Dermis blood vessel endothelial cell (primary cell): ENCODE measurements at regions not wholly inside any gene's neighbourhood (a gene's known extent, or its start where the extent isn't known, plus 50 kb on each side); places are given as distances from the start of the nearest gene placed in this dataset.
"Not testable (repeated sequence)": the region's sequence is repeated elsewhere in the genome, so short reads cannot be mapped to it uniquely, and the experiment has no call there.

Experiments used
- DNase-seq: peaks from one replicate; pipeline ENCODE4 v3.0.0; 2010

DNA sequence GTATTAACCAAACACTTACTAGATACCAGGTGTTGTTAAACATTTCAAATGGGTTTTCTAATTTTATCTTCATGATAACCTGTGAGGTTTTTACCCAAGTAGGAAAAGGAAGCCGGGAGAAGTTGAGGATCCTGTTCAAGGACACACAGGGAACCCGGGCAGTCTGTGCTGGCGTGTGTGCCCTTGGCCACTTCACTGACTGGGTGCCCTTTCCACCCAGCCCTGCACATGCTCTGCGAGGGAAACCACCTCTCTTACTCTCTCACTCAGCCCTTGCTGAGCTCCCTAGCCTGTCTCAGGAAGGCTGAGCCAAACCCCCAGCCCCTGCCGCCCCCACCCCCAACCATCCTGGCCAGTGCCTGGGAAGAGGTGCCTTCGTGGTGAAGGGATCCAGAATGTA is 51.8 kb downstream of the TEX44 start:
- no peak for DNase-seq

DNA sequence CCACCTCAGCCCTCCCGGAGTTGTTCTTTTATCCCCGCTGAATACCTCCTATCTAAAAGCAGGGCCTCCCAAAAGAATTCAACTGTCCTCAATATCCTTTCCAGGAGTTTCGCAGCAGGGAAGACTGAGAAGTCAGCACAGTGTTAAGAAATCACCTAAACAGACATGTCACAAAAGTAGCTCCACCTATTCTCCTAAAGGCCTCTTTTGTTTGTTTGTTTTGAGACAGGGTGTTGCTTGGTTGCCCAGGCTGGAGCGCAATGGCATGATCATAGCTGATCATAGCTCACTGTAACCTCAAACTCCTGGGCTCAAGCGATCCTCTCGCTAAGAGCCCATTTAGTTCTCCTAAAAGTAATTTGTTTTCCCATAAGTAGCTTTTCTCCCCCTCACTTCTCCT is 53.8 kb downstream of the TEX44 start:
- DNase-seq: no peak

DNA sequence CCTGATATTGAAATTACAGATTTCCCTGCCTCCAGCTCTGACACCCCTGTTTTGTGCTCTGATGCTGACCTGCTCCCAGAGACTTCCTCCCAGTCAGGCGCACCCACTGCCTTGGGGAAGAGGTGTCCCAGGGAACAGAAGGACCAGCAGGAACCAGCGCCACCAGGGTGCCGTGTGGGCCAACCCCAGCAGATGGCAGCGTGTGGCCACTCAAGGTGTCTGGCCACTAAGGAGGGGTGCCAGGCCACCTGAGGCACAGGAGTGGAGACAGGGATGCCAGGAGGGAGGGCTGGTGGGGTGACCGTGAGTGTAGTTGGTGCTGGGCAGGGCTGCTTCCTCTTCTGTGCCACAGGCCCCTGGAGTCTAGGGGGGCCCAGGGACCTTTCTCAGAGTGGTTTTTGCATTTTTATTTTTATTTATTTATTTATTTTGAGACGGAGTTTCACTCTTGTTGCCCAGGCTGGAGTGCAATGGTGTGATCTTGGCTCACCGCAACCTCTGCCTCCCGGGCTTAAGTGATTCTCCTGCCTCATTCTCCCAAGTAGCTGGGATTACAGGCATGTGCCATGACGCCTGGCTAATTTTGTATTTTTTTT is 56.0 kb downstream of the TEX44 start:
- DNase-seq: peak; percentile 74

DNA sequence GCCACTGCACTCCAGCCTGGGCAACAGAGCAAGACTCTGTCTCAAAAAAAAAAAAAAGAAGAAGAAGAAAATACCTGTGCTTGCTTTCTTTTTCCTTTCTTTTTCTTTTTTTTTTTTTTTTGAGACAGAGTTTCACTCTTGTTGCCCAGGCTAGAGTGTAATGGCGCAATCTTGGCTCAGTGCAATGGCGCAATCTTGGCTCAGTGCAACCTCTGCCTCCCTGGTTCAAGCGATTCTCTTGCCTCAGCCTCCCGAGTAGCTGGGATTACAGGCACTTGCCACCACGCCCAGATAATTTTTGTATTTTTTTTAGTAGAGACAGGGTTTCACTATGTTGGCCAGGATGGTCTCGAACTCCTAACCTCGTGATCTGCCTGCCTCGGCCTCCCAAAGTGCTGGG is 56.8 kb upstream of the PTMA start:
- not testable (repeated sequence) for DNase-seq

DNA sequence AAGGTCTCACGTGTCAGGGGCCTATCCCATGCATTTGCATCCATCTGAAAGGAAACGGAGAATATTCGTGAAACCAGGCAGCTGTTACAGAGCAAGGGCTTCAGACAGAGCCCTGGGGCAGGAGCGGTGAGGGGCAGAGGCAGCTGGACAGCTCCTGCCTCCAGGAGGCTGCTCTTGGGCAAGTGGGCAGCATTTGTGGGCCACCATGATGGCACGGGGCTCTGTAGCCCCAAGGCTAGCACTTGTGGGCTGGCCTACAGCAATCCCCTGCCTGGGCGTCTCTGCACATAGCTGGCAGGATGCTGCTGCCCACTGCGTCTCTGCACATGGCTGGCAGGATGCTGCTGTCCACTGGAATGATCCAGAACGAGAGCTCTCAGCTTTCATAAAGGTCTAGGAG is 52.8 kb upstream of the PTMA start:
- DNase-seq: no peak

DNA sequence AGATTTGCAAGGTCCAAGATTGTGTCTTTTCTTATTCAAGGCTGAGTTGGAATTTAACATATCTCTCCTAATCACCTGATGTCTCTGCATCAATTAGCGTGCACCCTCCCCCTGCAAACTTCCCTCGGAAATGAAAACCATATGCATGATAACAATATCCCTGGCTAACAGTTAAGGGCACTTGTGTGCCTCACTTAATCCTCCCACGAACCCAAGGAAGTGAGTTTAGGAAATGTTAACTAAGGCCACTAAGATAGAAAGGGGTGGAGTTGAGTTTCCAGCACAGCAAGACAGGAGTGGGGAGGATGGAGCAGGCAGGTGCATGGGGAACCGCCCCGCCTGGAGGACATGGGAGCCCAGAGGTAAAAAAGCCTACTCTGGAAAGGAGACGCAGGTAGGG is 52.4 kb upstream of the PTMA start:
- DNase-seq: no peak
